ENCODE measurements at regions not wholly inside any gene's neighbourhood (a gene's known extent, or its start where the extent isn't known, plus 50 kb on each side); places are given as distances from the start of the nearest gene placed in this dataset.
A peak's percentile ranks its signal among the peaks of the same experiment; 100 is the strongest.

GRCh38 chr18:55041366-55041765, 82.1 kb upstream of the CCDC68 start:
- TF ChIP-seq POLR2AphosphoS5 (IDR thresholded peaks at IDR 0.05; ENCODE audit: borderline replicate concordance, low read depth, low read length) (no peak), EZH2 (IDR thresholded peaks at IDR 0.05) (no peak), FOXP2 (optimal IDR thresholded peaks at IDR 0.05; ENCODE audit: control extremely low read depth, extremely low read length, insufficient read depth) (no peak)

GRCh38 chr18:55038162-55038561, 78.9 kb upstream of the CCDC68 start:
- no peak overlapping the region for H3K4me3 ChIP-seq

More at GRCh38 chr18:55041366-55041765, 82.1 kb upstream of the CCDC68 start:
- Histone ChIP-seq H3K9me3 (ENCODE audit: low read depth, low read length) (no peaks in the 10 kb centered on the region), H3K9ac (ENCODE audit: insufficient read length) (no peak overlapping the region), H3K27ac (no peak overlapping the region), H3K4me3 (no peak overlapping the region), H3K36me3 (ENCODE audit: insufficient read depth, low read length) (no peaks in the 10 kb centered on the region)
- no peak for DNase-seq (ENCODE audit: low read depth, low spot score)

GRCh38 chr18:55034742-55035141, 75.5 kb upstream of the CCDC68 start:
- Histone ChIP-seq H3K27ac (no peak overlapping the region), H3K4me3 (no peak overlapping the region), H3K36me3 (ENCODE audit: insufficient read depth, low read length) (no peaks in the 10 kb centered on the region), H3K9me3 (ENCODE audit: low read depth, low read length) (no peaks in the 10 kb centered on the region), H3K9ac (ENCODE audit: insufficient read length) (no peak overlapping the region)
- no peak for DNase-seq (ENCODE audit: low read depth, low spot score)
- TF ChIP-seq EZH2 (IDR thresholded peaks at IDR 0.05): no peak
- TF ChIP-seq POLR2AphosphoS5 (IDR thresholded peaks at IDR 0.05; ENCODE audit: borderline replicate concordance, low read depth, low read length): no peak
- no peak for TF ChIP-seq FOXP2 (optimal IDR thresholded peaks at IDR 0.05; ENCODE audit: control extremely low read depth, extremely low read length, insufficient read depth)

More at GRCh38 chr18:55038162-55038561, 78.9 kb upstream of the CCDC68 start:
- Histone ChIP-seq H3K27ac (no peak overlapping the region), H3K9me3 (ENCODE audit: low read depth, low read length) (no peaks in the 10 kb centered on the region), H3K36me3 (ENCODE audit: insufficient read depth, low read length) (no peaks in the 10 kb centered on the region), H3K9ac (ENCODE audit: insufficient read length) (no peak overlapping the region)
- DNase-seq (ENCODE audit: low read depth, low spot score): no peak
- no peak for TF ChIP-seq EZH2 (IDR thresholded peaks at IDR 0.05)
- no peak for TF ChIP-seq FOXP2 (optimal IDR thresholded peaks at IDR 0.05; ENCODE audit: control extremely low read depth, extremely low read length, insufficient read depth)
- TF ChIP-seq POLR2AphosphoS5 (IDR thresholded peaks at IDR 0.05; ENCODE audit: borderline replicate concordance, low read depth, low read length): no peak

- no peaks in the 10 kb centered on the region for H3K9me3 ChIP-seq (ENCODE audit: low read depth, low read length)
- TF ChIP-seq POLR2AphosphoS5 (IDR thresholded peaks at IDR 0.05; ENCODE audit: borderline replicate concordance, low read depth, low read length): no peak
- H3K9ac ChIP-seq (ENCODE audit: insufficient read length): no peak overlapping the region
- no peaks in the 10 kb centered on the region for H3K36me3 ChIP-seq (ENCODE audit: insufficient read depth, low read length)
- no peak overlapping the region for H3K27ac ChIP-seq
- no peak overlapping the region for H3K4me3 ChIP-seq
- no peak for DNase-seq (ENCODE audit: low read depth, low spot score)
Observed at GRCh38 chr18:55031979-55032378, 72.7 kb upstream of the CCDC68 start.

- H3K9ac ChIP-seq (ENCODE audit: insufficient read length): no peak overlapping the region
- DNase-seq (ENCODE audit: low read depth, low spot score): no peak
- H3K27ac ChIP-seq: no peak overlapping the region
- no peak for TF ChIP-seq FOXP2 (optimal IDR thresholded peaks at IDR 0.05; ENCODE audit: control extremely low read depth, extremely low read length, insufficient read depth)
- no peak for TF ChIP-seq POLR2AphosphoS5 (IDR thresholded peaks at IDR 0.05; ENCODE audit: borderline replicate concordance, low read depth, low read length)
- no peak for TF ChIP-seq EZH2 (IDR thresholded peaks at IDR 0.05)
- no peaks in the 10 kb centered on the region for H3K36me3 ChIP-seq (ENCODE audit: insufficient read depth, low read length)
- no peaks in the 10 kb centered on the region for H3K9me3 ChIP-seq (ENCODE audit: low read depth, low read length)
- no peak overlapping the region for H3K4me3 ChIP-seq
Observed at GRCh38 chr18:55031576-55031975, 72.3 kb upstream of the CCDC68 start.

GRCh38 chr18:55031164-55031563, 71.9 kb upstream of the CCDC68 start:
- Histone ChIP-seq H3K4me3 (no peak overlapping the region), H3K9ac (ENCODE audit: insufficient read length) (no peak overlapping the region), H3K36me3 (ENCODE audit: insufficient read depth, low read length) (no peaks in the 10 kb centered on the region), H3K9me3 (ENCODE audit: low read depth, low read length) (no peaks in the 10 kb centered on the region), H3K27ac (no peak overlapping the region)
- no peak for DNase-seq (ENCODE audit: low read depth, low spot score)
- no peak for TF ChIP-seq FOXP2 (optimal IDR thresholded peaks at IDR 0.05; ENCODE audit: control extremely low read depth, extremely low read length, insufficient read depth)
- TF ChIP-seq EZH2 (IDR thresholded peaks at IDR 0.05): no peak
- TF ChIP-seq POLR2AphosphoS5 (IDR thresholded peaks at IDR 0.05; ENCODE audit: borderline replicate concordance, low read depth, low read length): no peak

- Histone ChIP-seq H3K36me3 (ENCODE audit: insufficient read depth, low read length) (no peaks in the 10 kb centered on the region), H3K9me3 (ENCODE audit: low read depth, low read length) (no peaks in the 10 kb centered on the region), H3K27ac (no peak overlapping the region), H3K9ac (ENCODE audit: insufficient read length) (no peak overlapping the region), H3K4me3 (no peak overlapping the region)
- DNase-seq (ENCODE audit: low read depth, low spot score): no peak
- no peak for TF ChIP-seq FOXP2 (optimal IDR thresholded peaks at IDR 0.05; ENCODE audit: control extremely low read depth, extremely low read length, insufficient read depth)
- TF ChIP-seq POLR2AphosphoS5 (IDR thresholded peaks at IDR 0.05; ENCODE audit: borderline replicate concordance, low read depth, low read length): no peak
- TF ChIP-seq EZH2 (IDR thresholded peaks at IDR 0.05): no peak
Observed at GRCh38 chr18:55024564-55024963, 65.3 kb upstream of the CCDC68 start.

GRCh38 chr18:55018602-55019001, 59.3 kb upstream of the CCDC68 start:
- TF ChIP-seq FOXP2 (optimal IDR thresholded peaks at IDR 0.05; ENCODE audit: control extremely low read depth, extremely low read length, insufficient read depth) (no peak), POLR2AphosphoS5 (IDR thresholded peaks at IDR 0.05; ENCODE audit: borderline replicate concordance, low read depth, low read length) (no peak)
- Histone ChIP-seq H3K36me3 (ENCODE audit: insufficient read depth, low read length) (no peaks in the 10 kb centered on the region), H3K9ac (ENCODE audit: insufficient read length) (no peak overlapping the region), H3K4me3 (no peak overlapping the region), H3K27ac (no peak overlapping the region), H3K9me3 (ENCODE audit: low read depth, low read length) (no peaks in the 10 kb centered on the region)
- peak; percentile 40 for DNase-seq (ENCODE audit: low read depth, low spot score)

- Histone ChIP-seq H3K36me3 (ENCODE audit: insufficient read depth, low read length) (no peaks in the 10 kb centered on the region), H3K27ac (no peak overlapping the region), H3K9me3 (ENCODE audit: low read depth, low read length) (no peaks in the 10 kb centered on the region), H3K9ac (ENCODE audit: insufficient read length) (no peak overlapping the region), H3K4me3 (no peak overlapping the region)
- DNase-seq (ENCODE audit: low read depth, low spot score): no peak
- TF ChIP-seq POLR2AphosphoS5 (IDR thresholded peaks at IDR 0.05; ENCODE audit: borderline replicate concordance, low read depth, low read length): no peak
- TF ChIP-seq EZH2 (IDR thresholded peaks at IDR 0.05): no peak
- TF ChIP-seq FOXP2 (optimal IDR thresholded peaks at IDR 0.05; ENCODE audit: control extremely low read depth, extremely low read length, insufficient read depth): no peak
Observed at GRCh38 chr18:55014095-55014494, 54.8 kb upstream of the CCDC68 start.
